ENCODE measurements at regions not wholly inside any gene's neighbourhood (a gene's known extent, or its start where the extent isn't known, plus 50 kb on each side); places are given as distances from the start of the nearest gene placed in this dataset.

- no peak for TF ChIP-seq CTCF (IDR thresholded peaks at IDR 0.05; ENCODE audit: borderline replicate concordance)
- Histone ChIP-seq H3K27me3 (ENCODE audit: low read depth) (no peaks in the 10 kb centered on the region), H3K4me1 (no peaks in the 10 kb centered on the region), H3K27ac (replicated peaks) (no peak overlapping the region), H3K36me3 (no peaks in the 10 kb centered on the region), H3K9me3 (replicated peaks) (peaks cover 8% of the 10 kb centered on the region), H3K4me3 (no peak overlapping the region)
- DNase-seq: no peak
- intact Hi-C loops (cut with micrococcal nuclease): no loop called here
Observed at GRCh38 chr2:142827170-142827569, 50.3 kb upstream of the KYNU start.

GRCh38 chr2:142825861-142826260, 51.6 kb upstream of the KYNU start:
- no peaks in the 10 kb centered on the region for H3K27me3 ChIP-seq (ENCODE audit: low read depth)
- H3K27ac ChIP-seq (replicated peaks): no peak overlapping the region
- H3K4me3 ChIP-seq: no peak overlapping the region
- H3K4me1 ChIP-seq: no peaks in the 10 kb centered on the region
- no peaks in the 10 kb centered on the region for H3K36me3 ChIP-seq
- DNase-seq: no peak
- intact Hi-C loops (cut with micrococcal nuclease): no loop called here
- peaks cover 8% of the 10 kb centered on the region for H3K9me3 ChIP-seq (replicated peaks)
- no peak for TF ChIP-seq CTCF (IDR thresholded peaks at IDR 0.05; ENCODE audit: borderline replicate concordance)

GRCh38 chr2:142824756-142825155, 52.7 kb upstream of the KYNU start:
- intact Hi-C loops (cut with micrococcal nuclease): no loop called here
- Histone ChIP-seq H3K27me3 (ENCODE audit: low read depth) (no peaks in the 10 kb centered on the region), H3K27ac (replicated peaks) (no peak overlapping the region), H3K9me3 (replicated peaks) (peaks cover 8% of the 10 kb centered on the region), H3K4me1 (no peaks in the 10 kb centered on the region), H3K4me3 (no peak overlapping the region), H3K36me3 (no peaks in the 10 kb centered on the region)
- DNase-seq: no peak
- no peak for TF ChIP-seq CTCF (IDR thresholded peaks at IDR 0.05; ENCODE audit: borderline replicate concordance)

GRCh38 chr2:142822190-142822589, 55.3 kb upstream of the KYNU start:
- no peak overlapping the region for H3K27ac ChIP-seq (replicated peaks)
- intact Hi-C loops (cut with micrococcal nuclease): no loop called here
- TF ChIP-seq CTCF (IDR thresholded peaks at IDR 0.05; ENCODE audit: borderline replicate concordance): no peak
- DNase-seq: no peak
- H3K9me3 ChIP-seq (replicated peaks): peaks cover 3% of the 10 kb centered on the region
- no peaks in the 10 kb centered on the region for H3K27me3 ChIP-seq (ENCODE audit: low read depth)
- H3K4me1 ChIP-seq: no peaks in the 10 kb centered on the region
- no peak overlapping the region for H3K4me3 ChIP-seq
- no peaks in the 10 kb centered on the region for H3K36me3 ChIP-seq

- no peak for TF ChIP-seq CTCF (IDR thresholded peaks at IDR 0.05; ENCODE audit: borderline replicate concordance)
- intact Hi-C loops (cut with micrococcal nuclease): no loop called here
- Histone ChIP-seq H3K27me3 (ENCODE audit: low read depth) (no peaks in the 10 kb centered on the region), H3K9me3 (replicated peaks) (no peaks in the 10 kb centered on the region), H3K27ac (replicated peaks) (no peak overlapping the region), H3K36me3 (no peaks in the 10 kb centered on the region), H3K4me3 (no peak overlapping the region), H3K4me1 (no peaks in the 10 kb centered on the region)
- DNase-seq: no peak
Observed at GRCh38 chr2:142819411-142819810, 58.1 kb upstream of the KYNU start.

- no peak for TF ChIP-seq CTCF (IDR thresholded peaks at IDR 0.05; ENCODE audit: borderline replicate concordance)
- Histone ChIP-seq H3K27me3 (ENCODE audit: low read depth) (no peaks in the 10 kb centered on the region), H3K27ac (replicated peaks) (no peak overlapping the region), H3K9me3 (replicated peaks) (no peaks in the 10 kb centered on the region), H3K4me3 (no peak overlapping the region), H3K4me1 (no peaks in the 10 kb centered on the region), H3K36me3 (no peaks in the 10 kb centered on the region)
- intact Hi-C loops (cut with micrococcal nuclease): no loop called here
- DNase-seq: no peak
Observed at GRCh38 chr2:142815375-142815774, 62.1 kb upstream of the KYNU start.

All from left ventricle myocardium inferior (tissue), 1 donor.